GM18498 (cell line): ENCODE measurements at regions not wholly inside any gene's neighbourhood (a gene's known extent, or its start where the extent isn't known, plus 50 kb on each side); places are given as distances from the start of the nearest gene placed in this dataset.

ENCODE experiments used
- ATAC-seq: cut with Tn5 transposase; IDR thresholded peaks from one replicate; pipeline ENCODE4 v1.9.1; 2021; ENCODE audit warnings: mild to moderate bottlenecking, moderate library complexity; ENCODE audit not compliant: unreplicated experiment

DNA sequence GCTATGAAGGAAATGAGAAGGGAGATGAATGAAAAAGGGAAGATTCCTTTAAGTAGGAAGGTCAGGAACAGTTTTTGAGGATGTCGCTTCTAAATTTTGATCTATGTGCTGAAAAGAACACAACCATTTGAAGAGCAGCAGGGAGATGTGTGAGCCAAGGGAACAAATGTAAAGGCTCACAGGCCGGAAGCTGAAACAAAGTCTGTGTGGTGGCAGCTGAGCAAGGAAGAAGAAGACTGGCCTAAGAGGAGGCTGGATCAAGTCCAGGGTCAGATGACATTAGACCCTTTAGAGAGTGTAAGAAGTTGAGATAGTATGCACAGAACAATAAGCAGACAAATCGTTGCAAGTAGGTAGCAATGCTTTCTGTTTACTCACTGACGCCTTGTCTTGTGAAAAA is 1631.4 kb upstream of the TENM4 start:
- ATAC-seq = no peak

DNA sequence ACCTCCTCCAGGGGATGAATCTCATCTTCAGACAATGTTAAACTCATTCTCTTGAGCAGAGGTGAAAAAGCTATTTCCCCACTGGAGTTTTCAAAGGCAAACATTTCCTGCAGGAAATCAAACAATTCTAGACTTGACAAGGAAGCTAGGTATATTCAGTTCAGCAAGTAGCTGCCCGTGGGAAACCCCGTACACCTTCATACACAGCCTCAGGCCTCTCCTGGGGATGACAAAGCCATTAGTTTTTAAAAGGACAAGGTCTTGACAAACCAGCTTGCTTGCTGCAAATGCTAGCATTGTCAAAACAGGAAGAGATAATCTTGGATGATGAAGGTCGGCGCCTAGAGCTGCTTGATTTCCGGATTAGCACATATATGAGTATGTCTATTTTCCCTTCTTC is 1630.8 kb upstream of the TENM4 start:
- no peak for ATAC-seq

DNA sequence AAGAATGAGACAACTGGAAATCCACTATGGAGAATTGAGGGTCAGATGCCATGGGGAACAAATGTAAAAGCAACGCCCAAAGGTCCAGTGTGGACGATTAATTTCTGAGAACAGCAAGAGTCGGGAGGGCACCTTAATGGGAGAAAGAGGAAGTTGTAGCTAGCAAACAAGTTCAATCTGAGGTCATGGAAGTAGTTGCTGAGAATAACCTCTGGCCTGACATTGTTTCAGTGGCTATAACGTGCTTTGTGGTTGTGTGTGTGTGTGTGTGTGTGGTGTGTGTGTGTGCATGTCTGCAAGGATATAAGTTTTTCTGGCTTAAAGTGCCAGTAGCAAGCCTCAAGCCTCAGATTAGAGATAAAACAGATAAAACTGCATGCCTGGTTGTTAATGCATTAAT is 1630.1 kb upstream of the TENM4 start:
- ATAC-seq = no peak

DNA sequence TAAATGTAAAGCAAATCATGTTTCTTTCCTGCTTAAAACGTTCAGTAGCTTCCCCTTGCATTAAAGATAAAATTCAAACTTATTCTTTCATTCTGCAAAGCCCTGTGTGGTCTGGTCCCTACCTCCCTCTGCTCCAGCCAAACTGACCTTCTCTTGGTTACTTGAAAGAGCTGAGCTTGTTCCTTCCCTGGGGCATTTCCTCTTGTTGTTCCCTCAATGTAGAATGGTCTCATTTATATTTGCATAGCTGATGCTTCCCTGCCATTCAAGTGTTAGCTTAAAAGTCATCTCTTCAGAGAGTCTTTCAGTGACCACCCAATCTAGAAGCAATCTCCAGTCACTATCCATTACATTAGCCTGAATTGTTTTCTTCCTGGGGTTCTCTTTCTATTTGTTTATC is 1618.5 kb upstream of the TENM4 start:
- no peak for ATAC-seq

DNA sequence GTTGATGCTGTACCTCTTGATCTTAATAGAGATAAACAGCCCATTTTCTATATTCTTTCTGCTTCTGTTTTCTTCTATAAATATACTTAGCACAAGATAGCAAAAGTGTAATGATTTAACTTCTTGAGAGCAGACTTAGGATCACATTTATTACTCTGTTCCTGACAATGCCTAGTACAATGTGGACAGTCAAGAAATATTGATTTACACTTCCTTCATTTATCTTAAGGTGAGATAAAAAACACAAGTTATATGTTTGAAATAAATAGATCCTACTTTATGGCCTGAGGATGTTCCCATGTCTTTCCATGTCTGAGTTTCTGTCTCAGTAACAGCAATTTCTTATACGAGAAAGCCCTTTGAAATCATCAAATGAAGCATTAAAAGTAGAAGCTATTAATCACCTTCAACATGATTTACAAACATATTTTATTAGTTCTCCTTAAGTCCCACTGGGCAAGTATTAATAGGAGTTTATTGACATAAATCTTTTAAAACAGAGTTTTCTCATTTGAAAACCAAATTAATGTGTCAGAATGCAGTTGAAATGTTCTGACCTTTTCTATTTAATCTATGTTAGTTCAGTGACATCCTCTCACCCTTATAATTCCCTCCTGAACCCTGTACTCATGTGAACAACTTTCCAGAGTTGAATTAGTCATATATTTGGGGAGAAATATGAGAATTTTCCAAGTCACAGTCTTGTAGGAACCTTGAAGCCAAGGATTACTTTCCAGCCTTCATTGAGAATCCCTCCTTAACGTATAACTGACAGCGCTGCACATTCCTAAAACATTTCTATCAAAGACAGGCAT is 1611.7 kb upstream of the TENM4 start:
- ATAC-seq = no peak

DNA sequence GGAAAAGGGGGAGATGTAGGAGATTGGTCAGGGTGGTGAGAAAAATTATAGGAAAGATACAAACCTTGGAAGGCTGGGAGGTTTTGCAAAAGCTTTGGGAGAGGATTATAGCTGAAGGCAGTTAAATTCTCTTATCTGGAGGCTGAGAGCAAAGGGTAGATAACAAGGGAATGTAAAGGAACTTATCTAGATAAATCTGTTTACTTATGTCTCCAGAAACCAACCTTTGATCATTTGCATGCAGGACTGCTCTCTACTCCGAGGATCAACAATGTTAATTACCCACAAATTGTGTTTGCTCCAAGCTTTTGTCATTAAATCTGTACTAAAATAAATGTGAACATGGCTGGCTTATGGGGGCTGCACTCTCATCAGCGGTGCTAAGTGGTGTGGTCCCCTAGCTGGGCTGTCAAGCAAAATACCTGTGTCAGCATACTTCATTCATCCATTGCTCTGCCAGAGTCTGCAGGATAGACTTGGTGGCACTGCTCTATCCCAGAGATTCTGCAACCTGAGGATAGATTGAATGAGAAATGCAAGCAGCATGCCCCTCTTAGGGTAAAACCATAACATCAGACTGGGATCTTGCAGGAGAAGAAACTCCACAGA is 1599.2 kb upstream of the TENM4 start:
- no peak for ATAC-seq

DNA sequence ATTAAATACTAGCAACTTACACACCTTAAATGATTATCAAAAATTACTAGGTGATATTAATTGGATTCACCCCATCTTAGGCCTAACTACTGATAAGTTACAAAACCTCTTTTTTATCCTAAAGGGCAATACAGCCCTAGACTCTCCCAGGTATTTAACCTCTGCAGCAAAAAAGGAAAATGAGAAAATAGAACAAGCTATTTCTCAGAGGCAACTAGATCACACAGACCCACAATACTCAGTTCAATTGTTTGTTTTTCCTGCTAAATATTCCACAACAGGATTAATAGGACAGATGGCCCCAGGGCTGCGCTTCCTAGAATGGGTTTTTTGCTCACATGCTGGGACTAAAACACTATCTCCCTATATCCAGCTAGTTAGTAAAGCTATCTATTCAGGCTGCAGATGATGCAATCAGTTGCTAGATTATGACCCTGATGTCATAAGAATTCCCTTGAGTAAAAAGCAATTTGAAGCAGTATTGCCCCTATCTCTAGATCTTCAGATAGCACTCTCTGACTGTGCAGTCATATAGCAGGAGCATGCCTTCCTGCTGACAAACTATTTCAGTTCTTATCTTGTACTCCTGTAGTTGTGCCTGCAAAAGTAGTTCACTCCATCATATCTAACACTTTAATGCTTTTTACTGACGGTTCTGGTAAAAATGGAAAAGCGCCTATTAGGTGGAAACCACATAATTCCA is 1595.5 kb upstream of the TENM4 start:
- ATAC-seq = no peak

DNA sequence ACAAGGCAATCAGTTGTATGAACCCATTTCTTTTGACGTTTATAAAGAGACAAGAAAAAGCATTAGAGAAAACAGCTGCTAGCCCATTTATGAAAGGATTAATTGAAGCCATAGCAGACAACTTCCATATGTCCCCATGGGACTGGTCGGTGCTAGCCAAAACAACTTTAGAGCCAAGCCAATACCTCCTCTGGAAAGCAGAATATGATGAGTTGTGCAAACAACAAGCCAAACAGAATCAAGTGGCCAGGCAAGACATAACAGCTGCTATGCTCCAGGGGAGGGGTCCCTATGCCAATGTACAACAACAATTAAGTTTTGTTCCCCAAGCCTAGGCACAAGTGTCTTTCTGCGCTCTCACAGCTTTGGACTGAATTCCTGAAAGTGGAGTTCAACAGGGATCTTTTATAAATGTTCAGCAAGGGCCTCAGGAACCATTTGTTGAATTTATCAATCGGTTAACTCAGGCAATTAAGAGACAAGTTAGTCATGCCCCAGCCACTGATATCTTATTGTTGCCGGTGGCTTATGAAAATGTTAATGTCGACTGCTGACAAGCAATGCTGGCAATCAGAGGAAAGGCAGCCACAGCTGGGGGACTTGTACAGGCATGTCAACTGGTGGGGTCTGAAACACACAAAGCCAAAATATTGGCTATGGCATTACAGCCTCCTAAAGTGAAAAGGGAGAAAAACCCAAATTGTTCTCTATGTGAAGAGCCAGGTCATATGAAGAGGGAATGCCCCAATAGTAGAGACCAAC is 1593.1 kb upstream of the TENM4 start:
- no peak for ATAC-seq

DNA sequence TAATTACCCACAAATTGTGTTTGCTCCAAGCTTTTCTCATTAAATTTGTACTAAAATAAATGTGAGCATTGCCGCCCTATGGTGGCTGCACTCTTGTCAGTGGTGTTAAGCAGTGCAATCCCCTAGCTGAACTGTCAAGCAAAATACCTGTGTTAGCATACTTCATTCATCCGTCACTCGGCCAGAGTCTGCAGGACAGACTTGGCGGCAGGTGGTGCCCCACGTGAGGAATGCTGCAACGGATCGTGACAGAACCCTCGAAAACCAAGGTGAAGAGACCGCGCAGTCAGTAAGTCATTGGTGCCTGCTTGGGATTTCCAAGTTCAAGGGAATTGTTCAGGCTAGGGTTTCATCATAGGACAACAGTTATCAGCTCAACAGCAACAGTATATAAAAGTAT is 1592.1 kb upstream of the TENM4 start:
- ATAC-seq = no peak

DNA sequence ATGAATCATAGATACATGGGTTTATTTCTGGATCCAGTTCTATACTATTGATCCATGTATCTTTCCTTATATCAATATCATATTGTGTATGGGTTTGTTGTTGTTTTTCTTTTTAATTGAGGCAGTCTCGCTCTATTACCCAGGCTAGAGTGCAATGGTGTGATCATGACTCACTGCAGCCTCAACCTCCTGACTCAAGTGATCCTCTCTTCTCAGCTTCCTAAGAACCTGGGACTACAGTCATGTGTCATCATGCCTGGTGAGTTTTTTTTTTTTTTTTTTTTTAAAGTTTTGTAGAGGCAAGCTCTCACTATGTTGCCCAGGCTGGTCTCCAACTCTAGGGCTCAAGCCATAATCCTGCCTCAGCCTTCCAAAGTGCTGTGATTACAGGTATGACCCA is 1589.4 kb upstream of the TENM4 start:
- ATAC-seq = no peak

DNA sequence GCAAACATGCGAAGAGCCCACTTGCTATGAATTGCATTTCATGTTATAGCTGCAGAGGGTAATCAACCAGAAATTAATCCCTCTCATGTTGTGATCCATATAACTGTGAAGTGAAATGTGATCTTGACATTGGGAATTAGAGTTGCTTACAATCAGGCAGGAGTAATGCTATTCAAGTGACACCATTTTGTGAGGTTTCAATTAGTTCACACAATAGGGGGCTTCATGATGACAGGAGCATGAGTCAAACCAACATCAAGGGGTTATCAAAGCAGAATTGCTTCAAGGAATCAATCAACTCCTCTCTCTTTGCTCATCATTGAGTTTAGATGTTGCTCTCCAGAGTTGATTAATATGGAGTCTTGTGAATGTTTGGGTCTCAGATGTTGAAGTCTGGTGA is 1585.2 kb upstream of the TENM4 start:
- no peak for ATAC-seq

DNA sequence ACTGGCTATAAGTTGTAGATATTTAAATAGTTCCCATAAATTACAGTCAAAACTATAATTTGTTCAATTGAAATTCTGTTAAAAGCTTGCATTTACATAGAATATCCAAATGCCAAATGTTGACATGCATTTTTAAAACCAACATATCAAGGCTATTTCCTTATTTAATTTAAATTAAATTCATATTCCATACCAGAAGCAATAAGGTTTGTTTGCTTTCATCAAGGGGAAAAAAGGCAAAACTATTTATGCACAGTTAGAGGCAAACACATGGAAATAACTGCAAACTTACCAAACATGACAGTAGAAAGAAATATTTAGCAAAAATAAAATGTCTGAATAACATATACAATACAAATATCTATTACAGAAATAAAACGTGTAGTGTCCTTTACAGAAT is 1581.2 kb upstream of the TENM4 start:
- ATAC-seq = no peak

DNA sequence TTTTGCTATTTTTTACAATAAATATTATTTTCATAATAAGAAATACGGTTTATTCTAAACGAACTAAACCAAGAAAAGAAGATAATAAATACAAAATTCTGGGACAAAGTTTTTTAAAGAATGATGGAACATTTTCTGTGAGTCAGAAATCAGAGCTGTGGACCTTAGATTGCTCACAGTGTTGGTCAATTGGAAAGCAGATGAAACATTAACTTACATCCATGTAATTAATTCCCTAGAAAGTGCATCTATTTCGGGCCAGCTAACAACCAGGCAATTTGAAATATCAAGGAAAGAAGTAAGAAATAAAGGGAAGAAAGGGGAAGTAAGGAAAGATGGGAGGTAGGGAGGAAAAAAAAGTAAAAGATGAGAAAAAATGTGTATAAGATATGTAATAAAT is 1569.8 kb upstream of the TENM4 start:
- ATAC-seq = no peak

DNA sequence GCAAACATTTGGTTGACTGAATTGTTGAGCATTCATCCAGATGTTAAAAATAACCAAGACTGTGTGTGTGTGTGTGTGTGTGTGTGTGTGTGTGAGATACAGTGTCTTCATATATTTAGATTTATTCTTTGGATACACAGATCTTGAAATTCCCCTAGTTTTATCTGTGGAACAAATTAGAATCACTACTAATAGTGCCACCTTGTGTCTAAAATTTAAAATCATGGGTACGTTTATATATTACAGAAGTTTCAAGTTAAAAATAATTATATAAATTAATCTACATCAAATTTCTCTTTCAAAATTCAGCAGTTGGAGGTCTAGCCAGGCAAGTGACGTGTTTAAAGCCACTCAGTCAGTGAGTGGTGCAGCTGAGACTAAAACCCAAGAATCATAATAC is 1566.2 kb upstream of the TENM4 start:
- ATAC-seq = no peak

DNA sequence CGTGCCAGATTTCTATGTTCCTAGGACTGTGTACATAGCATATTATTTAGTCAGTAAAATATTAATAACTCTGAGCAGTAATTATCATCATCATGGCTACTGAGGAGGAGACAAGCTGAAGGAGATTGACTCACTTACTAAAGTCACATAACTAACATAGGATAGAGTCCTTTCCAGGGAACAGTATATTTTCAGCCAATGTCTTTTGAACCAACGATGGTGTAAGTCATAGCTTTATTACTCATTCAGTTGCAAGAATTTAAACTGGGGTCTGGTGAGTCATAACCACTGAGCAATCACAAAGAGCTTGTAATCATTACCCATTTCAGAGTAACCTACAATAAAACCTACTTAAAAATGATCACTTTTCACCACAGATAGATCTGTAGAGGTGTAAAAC is 1564.8 kb upstream of the TENM4 start:
- no peak for ATAC-seq

DNA sequence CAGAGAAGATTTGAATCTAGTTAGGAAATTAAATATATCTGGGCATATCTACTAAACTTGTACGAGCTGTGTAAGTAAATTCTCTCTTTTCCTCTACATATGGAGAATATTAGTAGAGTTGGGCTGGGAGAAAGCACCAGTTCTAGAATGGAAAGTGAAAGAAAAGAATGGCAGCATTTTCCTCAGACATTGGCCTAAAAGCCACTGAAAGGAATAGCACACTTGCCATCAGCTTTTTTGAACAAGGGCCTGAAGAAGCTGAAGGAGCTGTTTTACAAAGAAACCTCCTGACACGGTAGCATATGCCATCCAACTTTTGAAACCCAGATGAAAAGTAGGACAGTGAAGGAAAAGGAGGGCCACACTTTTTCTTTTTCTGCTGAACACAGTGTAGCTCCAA is 1563.7 kb upstream of the TENM4 start:
- ATAC-seq = no peak

DNA sequence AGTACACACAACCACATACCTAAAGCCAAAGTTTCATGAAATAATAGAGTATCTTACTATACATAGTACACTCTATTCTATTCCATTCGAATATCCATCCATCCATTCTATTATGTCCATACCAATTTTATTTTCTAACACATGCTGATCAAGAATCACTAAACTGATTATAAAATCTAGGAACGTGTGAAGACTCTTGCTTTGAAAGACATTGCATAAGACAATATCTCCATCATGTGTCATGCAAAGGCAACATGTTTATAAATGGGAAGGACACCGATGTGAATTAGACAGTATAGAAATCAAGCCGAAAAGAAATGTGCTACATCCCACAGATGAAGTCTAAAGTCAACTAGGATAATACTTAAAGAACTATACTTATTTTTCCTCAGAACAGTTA is 1561.5 kb upstream of the TENM4 start:
- ATAC-seq = no peak

DNA sequence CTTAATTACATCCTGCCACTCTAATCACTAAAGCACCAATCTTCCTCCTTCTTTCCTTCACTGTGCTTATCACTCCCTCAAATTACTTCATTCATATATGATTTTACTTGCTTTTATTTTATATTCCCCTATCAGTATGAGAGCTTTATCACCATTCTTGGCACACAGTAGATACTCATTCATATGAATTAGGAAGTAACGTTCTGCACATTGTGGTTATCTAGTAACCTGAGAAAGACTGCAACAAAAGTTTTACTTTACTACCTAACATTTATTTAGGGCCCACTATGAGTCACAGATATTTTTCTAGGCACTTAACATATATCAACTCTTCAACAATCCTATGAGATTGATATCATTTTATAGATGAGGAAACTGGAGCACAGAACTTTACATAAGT is 1559.9 kb upstream of the TENM4 start:
- ATAC-seq = no peak

DNA sequence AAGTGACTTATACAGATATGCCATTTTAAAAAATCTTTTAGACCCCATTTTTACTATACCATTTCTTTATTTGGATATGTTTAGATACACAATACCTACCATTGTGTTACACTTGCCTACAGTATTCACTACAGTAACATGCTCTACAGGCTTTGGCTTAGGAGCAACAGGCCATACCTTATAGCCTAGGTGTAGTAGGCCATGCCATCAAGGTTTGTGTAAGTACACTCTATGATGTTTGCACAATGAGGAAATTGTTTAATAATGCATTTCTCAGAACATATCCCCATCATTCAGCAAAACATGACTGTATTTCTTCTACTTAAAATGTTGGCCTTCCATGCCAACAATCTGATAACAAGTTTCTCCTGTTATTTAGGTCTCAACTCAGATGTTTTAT is 1559.5 kb upstream of the TENM4 start:
- ATAC-seq = no peak

DNA sequence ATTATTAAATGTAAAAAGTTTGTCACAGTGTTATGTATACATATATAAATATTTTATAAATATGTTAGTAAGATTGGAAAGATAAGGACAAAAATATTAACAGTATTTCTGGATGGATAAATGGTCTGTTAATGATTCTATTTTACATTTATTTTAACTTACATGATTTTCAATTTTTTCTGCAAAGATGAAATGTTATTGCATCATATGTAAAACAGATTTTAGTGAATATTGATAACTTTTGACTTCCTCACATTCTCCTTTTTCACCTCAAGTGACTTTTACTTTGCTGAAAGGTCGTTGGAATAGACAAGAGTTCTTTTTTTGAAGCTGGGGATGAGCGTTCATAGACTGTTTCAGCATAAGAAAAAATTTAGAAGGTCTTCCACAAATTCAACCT is 1554.7 kb upstream of the TENM4 start:
- ATAC-seq = no peak

DNA sequence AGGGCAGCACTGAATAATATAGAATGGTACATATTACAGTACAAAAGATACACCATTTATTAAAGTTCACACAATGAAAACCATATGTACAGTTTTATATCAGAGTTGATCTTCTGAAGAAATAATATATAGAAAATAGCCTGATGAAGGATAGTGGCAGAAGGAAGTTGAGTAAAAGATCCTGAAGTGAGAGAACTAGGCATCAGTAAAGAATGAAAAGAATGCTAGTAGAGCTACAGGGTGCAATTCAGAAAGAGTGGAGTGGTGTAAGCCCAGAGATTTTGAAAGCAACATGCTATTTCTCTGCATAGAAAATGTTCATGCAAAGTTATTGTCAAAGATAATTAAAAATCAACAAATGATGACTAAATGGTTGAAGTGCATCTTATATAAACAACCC is 1552.7 kb upstream of the TENM4 start:
- ATAC-seq = no peak

DNA sequence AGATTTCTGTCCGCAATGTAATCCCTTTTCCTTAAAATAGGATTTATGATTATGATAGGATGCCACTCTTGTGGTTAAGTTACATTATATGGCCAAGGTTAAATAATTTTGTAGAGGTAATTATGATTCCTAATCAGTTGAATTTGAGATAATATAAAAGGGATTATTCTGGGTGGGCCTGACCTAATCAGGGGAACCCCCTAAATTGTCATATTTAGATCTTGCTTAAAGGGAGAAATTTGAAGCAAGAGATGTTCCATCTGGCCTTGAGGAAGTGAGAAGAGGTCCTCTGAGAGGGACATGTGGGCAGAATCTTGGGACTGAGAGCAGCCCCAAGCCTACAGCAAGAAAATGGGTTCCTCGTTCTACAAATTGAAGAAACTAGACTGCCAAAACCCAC is 1550.1 kb upstream of the TENM4 start:
- ATAC-seq = no peak
